ENCODE measurements at regions not wholly inside any gene's neighbourhood (a gene's known extent, or its start where the extent isn't known, plus 50 kb on each side); places are given as distances from the start of the nearest gene placed in this dataset.
A peak's percentile ranks its signal among the peaks of the same experiment; 100 is the strongest.
"Not testable (repeated sequence)": the region's sequence is repeated elsewhere in the genome, so short reads cannot be mapped to it uniquely, and the experiment has no call there.

DNA sequence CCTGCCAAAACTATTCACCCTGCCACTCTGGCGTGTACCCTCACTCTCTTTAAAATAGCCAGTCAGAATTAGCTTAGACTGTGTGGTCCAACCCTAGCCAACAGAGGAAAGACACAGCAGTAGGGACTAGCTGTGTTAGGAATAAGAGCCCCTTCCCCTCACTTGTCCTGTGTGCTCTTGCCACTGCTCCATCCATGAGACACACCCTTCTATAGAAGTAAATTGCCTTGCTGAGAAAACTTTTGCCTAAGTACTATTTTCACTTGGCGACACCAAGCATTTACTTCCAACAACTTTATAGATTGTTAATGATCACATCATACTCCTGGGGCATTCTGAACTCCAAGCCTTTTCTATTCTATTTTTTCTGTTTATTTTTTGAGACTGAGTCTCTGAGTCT lies 170.2 kb upstream of the TRIM24 start:
- no peak for DNase-seq (ENCODE audit: low read depth, low spot score)
- in situ Hi-C loops (cut with HindIII; ENCODE audit: low pct_unique_long_range_greater_than_20kb, low sequenced_read_pairs) = no loop called here

DNA sequence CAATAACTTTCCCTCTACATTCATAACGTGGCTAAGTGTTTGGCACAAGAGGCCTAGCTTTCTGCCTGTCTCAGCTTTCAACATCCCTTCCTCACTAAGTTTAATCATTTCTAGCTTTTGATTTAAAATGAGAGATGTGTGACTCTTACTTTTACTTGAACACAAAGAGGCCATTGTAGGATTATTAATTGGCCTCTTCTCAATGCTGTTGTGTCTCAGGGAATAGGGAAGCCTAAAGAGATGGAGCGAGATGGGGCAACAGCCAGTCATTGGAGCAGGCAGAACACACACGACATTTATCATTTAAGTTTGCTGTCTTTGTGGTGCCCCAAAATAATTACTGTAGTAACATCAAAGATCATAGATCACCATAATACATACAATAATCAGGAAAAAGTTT lies 167.1 kb upstream of the TRIM24 start:
- peak; percentile 48 for DNase-seq (ENCODE audit: low read depth, low spot score)
- in situ Hi-C loops (cut with HindIII; ENCODE audit: low pct_unique_long_range_greater_than_20kb, low sequenced_read_pairs) = no loop called here

DNA sequence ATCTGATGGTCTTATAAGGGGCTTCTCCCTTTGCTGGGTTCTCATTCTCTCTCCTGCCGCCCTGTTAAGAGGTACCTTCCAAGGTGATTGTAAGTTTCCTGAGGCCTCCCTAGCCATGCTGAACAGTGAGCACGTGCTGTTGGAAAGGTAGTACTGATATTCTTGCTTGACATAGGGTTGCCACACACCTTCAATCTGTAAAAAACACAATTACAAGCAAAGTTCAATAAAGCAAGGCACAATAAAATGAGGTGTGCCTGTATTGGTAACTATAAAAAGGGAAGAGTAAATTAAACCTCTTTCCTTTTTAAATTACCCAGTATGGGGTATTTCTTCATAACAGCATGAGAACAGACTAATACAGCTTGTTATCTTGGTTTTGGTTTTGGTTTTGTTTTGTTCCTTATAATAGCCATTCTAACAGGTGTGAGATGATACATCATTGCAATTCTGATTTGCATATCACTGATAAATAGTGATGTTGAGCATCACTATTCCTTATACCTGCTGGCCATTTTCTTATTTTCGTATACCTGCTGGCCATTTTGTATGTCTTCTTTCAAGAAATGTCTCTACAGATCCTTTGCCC lies 164.9 kb upstream of the TRIM24 start:
- in situ Hi-C loops (cut with HindIII; ENCODE audit: low pct_unique_long_range_greater_than_20kb, low sequenced_read_pairs) = no loop called here
- no peak for DNase-seq (ENCODE audit: low read depth, low spot score)

DNA sequence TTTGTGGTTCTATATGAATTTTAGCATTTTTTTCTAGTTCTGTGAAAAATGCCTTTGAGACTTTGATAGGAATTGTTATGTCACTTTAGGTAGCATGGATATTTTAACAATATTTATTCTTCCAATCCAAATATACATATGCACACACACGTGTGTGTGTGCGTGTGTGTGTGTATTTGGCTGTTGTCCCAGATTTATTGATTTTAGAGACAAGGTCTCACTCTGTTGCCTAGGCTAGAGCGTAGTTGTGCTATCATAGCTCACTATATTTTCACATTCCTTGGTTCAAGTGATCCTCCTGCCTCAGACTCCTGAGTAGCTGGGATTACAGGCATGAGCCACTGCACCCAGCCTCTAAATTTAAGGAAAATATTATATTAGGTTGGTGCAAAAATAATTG lies 162.5 kb upstream of the TRIM24 start:
- in situ Hi-C loops (cut with HindIII; ENCODE audit: low pct_unique_long_range_greater_than_20kb, low sequenced_read_pairs) = no loop called here
- no peak for DNase-seq (ENCODE audit: low read depth, low spot score)

DNA sequence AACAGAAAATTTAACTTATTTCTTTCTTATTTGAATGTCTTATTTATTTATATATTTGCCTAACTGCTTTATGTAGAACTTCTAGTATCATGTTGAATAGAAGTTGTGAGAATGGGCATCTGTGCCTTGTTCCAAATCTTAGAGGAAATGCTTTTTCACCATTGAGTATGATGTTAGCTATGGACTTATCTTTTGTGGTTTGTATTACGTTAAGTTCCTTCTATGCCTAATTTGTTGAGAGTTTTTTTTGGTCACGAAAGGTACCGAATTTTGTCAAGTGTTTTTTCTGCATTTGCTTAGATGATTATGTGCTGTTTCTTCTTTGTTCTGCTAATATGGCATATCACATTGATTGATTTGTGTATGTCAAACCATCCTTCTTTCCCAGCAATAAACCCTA lies 161.0 kb upstream of the TRIM24 start:
- DNase-seq (ENCODE audit: low read depth, low spot score) = no peak
- in situ Hi-C loops (cut with HindIII; ENCODE audit: low pct_unique_long_range_greater_than_20kb, low sequenced_read_pairs) = no loop called here

DNA sequence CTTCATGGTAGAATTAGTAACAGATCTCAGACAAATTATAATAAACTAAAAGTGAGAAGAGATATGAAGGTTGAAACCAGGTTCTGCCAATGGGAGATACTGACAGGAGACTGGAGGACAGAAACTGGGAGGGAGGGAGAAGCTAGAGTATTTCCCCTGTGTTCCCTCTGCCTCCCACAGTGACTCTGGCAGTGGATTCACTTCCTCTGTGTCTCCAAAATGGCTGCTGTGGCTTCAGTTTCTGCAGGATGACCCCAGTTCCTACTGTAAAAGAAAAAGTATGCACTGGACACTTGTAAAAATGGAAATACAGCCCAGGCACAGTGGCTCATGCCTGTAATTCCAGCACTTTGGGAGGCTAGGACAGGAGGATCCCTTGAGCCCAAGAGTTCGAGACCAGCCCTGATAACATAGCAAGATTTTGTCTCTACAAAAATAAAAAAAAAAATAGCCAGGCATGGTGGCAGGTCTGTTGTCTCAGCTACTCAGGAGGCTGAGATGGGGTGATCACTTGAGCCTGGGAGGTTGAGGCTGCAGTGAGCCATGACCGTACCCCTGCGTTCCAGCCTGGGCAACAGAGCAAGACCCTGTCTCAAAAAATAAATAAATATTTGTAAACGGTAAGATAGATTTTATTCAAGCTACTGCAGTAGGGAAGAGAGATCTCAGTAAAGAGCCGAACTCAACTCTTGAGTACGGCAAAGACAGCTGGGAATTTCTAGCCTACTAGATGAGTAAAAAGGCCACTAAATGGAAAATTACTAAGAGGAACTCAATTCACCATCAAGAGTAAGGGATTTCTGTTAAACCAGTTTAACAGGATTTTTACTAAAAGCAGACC lies 156.6 kb upstream of the TRIM24 start:
- in situ Hi-C loops (cut with HindIII; ENCODE audit: low pct_unique_long_range_greater_than_20kb, low sequenced_read_pairs) = no loop called here
- DNase-seq (ENCODE audit: low read depth, low spot score) = no peak

DNA sequence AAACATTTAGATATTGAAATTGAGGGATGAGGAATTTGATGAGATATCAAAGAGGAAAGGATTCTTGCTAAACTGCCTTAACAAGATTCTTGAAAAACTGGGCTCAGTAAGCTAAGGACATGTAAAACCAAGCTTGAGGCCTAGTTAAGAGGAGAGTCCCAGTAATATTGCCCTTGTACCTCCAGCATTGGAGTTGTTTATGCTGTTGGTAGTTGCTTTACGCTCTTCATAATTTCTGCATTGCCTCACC lies 156.1 kb upstream of the TRIM24 start:
- DNase-seq (ENCODE audit: low read depth, low spot score) = no peak
- in situ Hi-C loops (cut with HindIII; ENCODE audit: low pct_unique_long_range_greater_than_20kb, low sequenced_read_pairs) = no loop called here

DNA sequence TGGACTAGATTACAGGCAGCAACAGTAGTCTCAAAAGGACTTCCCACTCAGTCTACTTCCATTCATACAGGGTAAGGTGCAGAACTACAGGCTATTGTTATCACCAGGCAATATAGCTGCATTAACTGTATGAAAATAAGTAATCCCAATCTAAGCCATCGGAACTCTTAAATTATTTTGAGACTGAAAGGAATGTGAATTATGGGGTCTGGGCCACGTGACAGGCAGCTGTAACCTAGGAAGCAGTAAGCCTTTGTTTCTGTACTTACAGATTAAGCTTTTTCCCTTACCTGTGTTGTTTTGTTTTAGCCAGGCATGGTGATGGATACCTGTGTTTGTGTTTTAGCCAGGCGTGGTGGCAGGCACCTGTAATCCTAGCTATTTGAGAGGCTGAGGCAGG lies 152.4 kb upstream of the TRIM24 start:
- in situ Hi-C loops (cut with HindIII; ENCODE audit: low pct_unique_long_range_greater_than_20kb, low sequenced_read_pairs) = no loop called here
- DNase-seq (ENCODE audit: low read depth, low spot score) = no peak

DNA sequence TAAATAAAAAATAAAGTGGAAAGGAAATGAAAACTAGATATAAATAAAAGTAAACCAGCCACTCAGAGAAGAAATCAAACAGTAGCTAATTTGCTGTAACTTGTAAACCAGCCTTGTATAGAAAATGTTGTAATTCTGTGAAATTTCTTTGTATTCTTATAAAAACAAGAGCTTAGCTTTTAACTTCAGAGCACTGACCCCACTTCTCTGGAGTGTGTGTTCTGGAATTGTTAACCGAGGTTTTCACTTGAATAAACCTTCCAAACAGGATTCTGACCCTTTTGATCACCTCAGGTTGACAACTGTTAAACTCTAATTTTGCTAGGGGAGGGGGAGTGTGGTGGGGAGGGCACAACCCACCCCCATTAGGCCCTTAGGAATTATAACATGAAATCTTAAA lies 151.9 kb upstream of the TRIM24 start:
- no peak for DNase-seq (ENCODE audit: low read depth, low spot score)
- in situ Hi-C loops (cut with HindIII; ENCODE audit: low pct_unique_long_range_greater_than_20kb, low sequenced_read_pairs) = no loop called here

DNA sequence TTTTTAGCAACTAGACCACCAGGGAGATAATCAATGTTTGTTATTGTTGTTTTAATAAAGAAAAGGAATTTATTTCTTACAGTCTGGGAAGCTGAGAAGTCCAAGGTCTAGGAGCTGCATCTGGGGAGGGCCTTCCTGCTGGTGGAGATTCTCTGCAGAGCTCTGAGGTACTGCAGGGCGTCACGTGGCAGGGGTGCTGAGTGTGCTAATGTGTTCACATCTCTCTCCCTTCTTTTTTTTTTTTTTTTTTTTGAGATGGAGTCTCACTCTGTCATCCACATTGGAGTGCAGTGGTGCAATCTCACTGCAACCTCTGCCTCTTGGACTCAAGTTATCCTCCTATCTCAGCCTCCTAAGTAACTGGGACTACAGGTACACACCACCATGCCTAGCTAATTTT lies 150.9 kb upstream of the TRIM24 start:
- in situ Hi-C loops (cut with HindIII; ENCODE audit: low pct_unique_long_range_greater_than_20kb, low sequenced_read_pairs) = no loop called here
- no peak for DNase-seq (ENCODE audit: low read depth, low spot score)

DNA sequence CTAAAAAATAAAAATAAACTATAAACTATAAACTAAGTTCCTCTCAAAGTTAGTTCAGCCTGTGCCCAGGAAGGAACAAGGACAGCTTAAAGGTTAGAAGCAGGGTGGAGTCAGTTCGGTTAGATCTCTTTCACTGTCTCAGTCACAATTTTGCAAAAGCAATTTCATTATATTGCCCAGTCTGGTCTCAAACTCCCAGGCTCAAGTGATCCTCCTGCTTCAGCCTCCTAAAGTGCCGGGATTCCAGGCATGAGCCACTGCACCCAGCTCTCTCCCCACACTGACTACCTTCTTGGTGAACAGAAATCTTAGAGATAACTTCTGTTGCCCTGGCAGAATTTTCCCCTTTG lies 146.3 kb upstream of the TRIM24 start:
- no peak for DNase-seq (ENCODE audit: low read depth, low spot score)

DNA sequence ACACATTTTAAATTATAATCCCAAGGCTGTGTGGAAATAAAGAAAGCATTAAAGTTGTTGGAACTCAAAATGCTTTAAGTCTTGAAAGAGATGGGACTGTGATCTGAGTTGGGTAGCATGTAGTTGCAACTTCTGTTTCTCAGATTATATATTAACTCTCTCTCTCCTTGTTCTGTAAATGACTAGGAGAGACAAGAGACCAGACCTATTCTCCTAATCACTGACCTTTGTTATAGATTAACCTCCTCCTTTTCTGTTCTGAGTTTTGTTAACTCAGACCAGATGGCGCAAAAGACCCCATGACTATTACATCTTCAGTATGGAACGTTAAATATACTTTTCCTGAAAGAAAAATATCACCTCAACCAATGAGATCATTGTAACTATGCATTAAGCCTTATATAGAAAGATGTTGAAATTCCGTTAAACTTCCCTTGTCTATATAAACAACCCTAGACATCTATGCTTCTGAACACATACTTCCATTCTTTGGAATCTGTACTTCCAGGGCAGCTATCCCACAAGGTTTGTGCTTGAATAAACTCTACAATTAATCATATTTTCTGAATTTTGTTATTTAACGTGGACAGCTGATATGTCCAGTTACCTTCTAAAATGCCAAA lies 143.5 kb upstream of the TRIM24 start:
- no peak for DNase-seq (ENCODE audit: low read depth, low spot score)
- in situ Hi-C loops (cut with HindIII; ENCODE audit: low pct_unique_long_range_greater_than_20kb, low sequenced_read_pairs) = no loop called here

More for the DNA sequence above, 146.3 kb upstream of the TRIM24 start:
- in situ Hi-C loops (cut with HindIII; ENCODE audit: low pct_unique_long_range_greater_than_20kb, low sequenced_read_pairs) = no loop called here

DNA sequence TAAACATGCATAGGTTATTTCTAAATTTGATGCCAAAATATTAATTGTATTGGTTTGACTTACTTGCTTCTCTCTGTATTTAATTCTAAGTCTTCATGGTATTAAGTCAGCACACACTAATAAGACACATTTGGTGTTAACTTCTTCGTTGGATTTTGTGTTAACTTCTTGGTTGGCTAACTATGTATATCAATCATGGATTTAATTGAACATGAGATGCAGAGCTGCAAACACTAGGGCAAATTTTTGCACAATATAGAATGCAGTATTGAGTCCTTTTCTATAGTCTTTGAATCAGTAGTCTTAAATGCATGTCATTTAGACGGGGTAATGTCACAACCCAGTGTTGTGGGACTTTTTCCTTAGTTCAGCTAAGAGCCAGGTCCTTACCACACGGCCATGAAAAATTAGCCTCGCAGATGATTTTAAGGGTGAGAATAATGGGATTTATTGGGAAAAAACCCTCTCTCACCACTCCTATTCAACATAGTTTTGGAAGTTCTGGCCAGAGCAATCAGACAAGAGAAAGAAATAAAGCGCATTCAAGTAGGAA lies 142.9 kb upstream of the TRIM24 start:
- in situ Hi-C loops (cut with HindIII; ENCODE audit: low pct_unique_long_range_greater_than_20kb, low sequenced_read_pairs) = no loop called here
- DNase-seq (ENCODE audit: low read depth, low spot score) = no peak

DNA sequence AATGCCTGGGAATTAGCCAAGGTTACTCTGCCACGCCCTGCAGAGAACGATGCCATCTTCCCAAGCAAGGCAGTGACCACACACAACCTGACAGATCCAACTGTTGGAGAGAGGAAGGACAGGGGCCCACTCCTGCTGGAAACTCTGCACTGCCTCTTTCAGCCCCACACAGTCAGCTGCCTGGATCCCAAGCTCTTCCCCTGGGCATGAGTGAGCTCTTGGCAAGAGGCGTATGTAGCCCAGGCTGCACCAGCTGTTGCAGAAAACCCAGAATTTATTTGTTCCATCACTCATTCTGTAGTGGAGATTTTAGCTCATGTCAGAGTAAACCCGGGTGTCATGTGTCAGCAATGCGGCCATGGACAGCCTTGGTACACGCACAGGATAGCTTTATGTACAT lies 135.1 kb upstream of the TRIM24 start:
- no peak for DNase-seq (ENCODE audit: low read depth, low spot score)
- in situ Hi-C loops (cut with HindIII; ENCODE audit: low pct_unique_long_range_greater_than_20kb, low sequenced_read_pairs) = no loop called here

DNA sequence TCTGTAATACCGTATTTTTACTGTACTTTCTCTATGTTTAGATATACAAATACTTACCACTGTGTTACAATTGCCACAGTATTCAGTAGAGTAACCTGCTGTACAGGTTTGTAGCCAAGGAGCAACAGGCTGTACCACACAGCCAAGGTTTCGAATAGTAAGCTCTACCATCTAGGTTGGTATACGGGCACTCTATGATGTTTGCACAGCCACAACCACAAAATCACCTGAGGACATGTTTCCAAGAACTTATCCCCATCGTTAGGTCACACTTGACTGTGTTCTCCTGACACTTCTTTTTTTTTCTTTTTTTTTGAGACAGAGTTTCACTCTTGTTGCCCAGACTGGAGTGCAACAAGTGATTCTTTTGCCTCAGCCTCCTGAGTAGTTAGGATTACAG lies 134.6 kb upstream of the TRIM24 start:
- no peak for DNase-seq (ENCODE audit: low read depth, low spot score)
- in situ Hi-C loops (cut with HindIII; ENCODE audit: low pct_unique_long_range_greater_than_20kb, low sequenced_read_pairs) = no loop called here

DNA sequence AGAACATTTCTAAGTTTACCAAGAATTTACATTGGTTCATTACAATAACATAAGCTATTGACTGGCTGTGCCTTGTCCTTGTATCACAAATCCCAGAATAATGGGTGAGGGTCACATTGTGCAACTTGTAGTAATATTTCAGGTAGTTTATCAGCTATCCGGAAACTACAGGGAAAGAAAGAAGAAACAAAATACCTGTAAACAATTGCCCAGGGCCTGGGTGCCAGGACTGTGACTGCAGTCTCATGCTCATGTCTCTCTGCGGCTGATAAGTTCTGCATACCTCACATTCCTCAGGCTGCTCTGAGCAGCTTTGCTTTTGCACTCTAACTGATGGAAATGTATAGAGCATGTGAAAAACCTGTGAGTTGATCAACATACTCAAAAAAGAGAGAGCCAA lies 131.8 kb upstream of the TRIM24 start:
- DNase-seq (ENCODE audit: low read depth, low spot score) = no peak
- in situ Hi-C loops (cut with HindIII; ENCODE audit: low pct_unique_long_range_greater_than_20kb, low sequenced_read_pairs) = no loop called here

DNA sequence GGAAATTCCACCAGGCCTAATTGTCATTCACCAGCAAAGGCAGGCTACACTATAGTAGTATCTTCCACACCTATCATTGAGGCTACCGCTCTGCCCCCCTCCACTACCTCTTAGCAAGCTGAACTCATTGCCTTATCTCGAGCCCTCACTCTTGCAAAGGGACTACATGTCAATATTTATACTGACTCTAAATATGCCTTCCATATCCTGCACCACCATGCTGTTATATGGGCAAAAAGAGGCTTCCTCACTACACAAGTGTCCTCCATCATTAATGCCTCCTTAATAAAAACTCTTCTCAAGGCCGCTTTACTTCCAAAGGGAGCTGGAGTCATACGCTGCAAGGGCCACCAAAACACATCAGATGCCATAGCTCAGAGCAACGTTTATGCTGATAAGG lies 127.2 kb upstream of the TRIM24 start:
- DNase-seq (ENCODE audit: low read depth, low spot score); in situ Hi-C loops (cut with HindIII; ENCODE audit: low pct_unique_long_range_greater_than_20kb, low sequenced_read_pairs): not testable (repeated sequence)

DNA sequence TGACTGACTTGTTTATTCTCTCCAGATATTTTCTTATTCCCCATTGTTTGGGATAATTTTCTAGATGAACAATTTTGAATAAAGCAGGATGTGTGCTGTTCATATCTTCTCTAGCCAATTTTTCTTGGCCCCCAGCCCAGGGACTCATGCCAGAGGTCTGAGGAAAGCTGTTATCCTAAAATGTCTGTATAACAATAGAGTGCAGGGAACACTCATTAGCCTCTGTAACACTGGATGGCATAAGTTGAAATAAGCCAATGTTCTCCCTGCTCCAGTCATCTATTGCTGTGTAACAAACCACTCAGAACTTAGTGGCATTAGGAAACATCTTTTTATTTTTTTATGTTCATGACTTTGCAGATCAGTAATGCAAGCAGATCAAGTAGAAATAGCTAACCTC lies 121.7 kb upstream of the TRIM24 start:
- in situ Hi-C loops (cut with HindIII; ENCODE audit: low pct_unique_long_range_greater_than_20kb, low sequenced_read_pairs) = no loop called here
- no peak for DNase-seq (ENCODE audit: low read depth, low spot score)

DNA sequence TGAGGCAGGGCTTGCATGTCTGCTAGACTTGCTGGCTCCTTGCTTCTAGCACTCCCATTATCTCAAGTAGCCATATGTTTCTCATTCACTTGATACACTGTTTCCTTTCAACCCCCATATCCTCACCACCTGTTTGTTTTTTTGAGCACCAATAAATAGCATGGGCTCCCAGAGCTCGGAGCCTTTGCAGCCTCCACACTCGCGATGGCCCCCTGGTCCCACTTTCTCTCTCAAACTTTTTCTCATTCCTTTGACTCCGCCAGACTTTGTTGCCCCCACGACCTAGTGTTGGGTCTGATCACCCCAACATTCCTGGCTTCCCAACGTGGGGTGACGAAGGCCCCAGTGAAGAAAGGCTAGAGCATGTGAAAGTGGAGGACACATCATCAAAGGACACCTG lies 120.8 kb upstream of the TRIM24 start:
- DNase-seq (ENCODE audit: low read depth, low spot score); in situ Hi-C loops (cut with HindIII; ENCODE audit: low pct_unique_long_range_greater_than_20kb, low sequenced_read_pairs): not testable (repeated sequence)

All from SK-MEL-5 (cell line).